Right hindlimb (tissue), 1 donor: ENCODE measurements at regions not wholly inside any gene's neighbourhood (a gene's known extent, or its start where the extent isn't known, plus 50 kb on each side); places are given as distances from the start of the nearest gene placed in this dataset.

ENCODE experiments used
- DNase-seq: peaks from one replicate; pipeline ENCODE4 v3.0.0-alpha.2; 2018

DNA sequence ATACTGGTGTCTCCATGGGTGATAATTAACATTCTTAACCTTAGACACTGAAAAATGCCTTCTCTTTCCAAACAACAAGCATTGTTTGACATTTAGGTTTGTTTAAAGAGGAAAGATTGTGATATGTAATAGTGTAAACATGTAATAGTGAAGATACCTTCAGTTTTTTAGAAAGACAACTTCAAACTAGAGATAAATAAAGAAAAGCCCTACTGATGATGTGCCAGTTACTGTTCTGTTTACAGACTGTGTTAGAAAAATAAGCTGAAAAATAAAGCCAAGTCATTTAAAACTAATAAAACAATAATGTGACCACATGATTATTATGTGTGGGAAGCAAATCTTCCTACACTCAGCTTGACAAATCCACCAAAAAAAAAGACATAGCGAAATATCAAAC lies 2035.3 kb upstream of the TENM3 start:
- DNase-seq: no peak

DNA sequence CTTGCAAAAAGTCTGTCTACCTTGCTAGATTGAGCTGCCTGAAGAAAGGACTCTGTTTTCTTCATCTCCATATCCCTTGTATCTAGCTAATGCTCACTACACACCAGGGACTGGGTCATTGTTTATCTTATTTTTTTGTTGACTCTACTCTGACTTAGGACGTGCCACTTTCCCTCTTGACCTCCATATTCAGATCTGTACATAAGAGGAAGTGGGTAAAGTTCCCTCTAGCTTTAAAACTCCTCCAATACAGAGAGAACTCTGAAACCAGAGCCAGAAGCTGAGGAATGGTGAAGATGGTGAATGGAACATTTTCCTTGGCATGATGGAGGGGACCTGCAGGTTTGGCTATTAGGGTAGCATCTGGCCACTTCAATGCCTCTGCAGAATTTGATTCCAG lies 2026.1 kb upstream of the TENM3 start:
- no peak for DNase-seq

DNA sequence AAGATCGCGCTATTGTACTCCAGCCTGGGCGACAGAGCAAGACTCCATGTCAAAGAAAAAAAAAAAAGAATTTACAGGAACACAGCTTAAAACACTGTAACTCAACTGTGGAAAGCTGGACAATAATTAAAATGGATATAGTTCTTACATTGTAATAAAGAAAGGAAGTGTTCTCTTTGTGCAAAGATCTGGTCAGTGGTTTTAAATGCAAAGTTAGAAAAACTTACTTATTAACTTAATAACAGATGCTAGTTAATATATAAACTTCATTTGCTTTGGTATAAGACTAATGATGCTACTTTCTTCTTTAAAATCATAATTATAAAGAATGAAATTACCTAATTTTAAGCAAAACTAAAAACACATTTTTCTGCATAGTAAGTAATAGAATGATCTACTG lies 2024.1 kb upstream of the TENM3 start:
- no peak for DNase-seq

DNA sequence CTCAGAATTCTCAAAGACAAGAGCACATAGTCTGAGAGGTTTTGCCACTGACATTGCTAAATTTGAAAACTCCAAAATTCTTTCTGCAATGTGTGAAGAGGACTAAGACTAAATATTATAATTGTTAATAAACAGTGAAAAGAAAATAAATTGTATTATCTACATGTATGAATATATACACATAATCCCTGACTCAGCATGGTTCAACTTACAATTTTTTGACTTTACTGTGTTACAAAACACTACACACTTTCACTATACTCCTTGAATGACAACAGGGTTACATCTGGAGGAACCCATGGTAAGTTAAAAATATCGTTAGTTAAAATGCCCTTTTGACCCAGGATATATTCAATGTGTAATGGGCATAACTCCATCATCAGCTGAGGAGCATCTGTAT lies 2017.2 kb upstream of the TENM3 start:
- DNase-seq: no peak

DNA sequence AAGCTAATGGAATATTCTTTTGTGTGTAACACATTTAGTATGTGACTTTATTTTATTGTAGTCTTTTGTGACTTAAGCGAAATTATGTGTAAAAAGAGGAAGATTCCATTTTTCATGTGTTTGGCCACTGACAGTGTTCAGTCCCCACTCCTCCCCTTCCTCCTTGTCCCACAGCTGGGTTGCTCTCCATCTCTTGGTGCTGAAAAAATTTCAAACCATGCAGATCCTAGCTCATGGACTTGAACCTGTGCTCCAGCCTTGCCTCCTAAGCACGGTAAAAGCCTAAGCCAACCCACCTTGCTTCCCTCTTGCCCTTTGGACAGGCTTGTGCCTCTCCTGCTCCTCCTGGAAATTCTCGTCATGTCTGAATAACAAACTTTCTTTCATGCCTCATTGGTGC lies 2008.5 kb upstream of the TENM3 start:
- DNase-seq: no peak

DNA sequence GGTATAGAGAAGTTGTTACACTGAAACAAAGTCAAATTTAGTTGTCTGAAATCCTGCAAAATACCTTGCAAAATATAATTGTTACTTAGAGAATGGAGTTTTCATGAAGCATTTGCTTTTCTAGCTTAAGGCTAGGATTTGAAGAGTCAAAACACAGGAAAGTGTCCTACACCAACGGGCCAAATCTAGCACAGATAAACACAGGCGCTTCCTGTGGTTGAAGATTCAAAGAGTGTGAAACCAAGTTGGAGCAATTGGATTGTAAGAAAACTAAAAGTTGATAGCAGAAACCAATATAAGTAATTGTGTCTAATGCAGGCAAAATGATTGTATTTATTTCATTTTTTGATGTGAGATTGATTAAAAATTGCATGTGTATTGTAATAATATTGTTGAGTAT lies 2002.5 kb upstream of the TENM3 start:
- DNase-seq: no peak

DNA sequence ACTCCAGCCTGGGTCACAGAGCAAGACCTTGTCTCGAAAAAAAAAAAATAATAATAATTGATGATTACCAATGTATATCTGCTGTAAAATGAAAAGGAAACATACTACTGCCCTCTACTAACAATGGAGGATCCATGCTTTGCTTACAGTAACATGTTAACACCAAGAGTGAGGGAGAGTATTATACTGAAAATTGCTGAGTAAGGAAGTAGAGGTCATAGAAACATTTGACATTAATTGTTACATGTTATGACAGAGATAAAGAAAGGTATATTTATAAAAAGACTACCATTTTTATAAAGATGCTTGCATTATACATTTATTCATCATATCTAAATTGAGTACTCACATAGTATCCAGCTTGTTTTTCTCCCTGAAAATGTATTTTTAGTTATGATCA lies 1989.8 kb upstream of the TENM3 start:
- no peak for DNase-seq

DNA sequence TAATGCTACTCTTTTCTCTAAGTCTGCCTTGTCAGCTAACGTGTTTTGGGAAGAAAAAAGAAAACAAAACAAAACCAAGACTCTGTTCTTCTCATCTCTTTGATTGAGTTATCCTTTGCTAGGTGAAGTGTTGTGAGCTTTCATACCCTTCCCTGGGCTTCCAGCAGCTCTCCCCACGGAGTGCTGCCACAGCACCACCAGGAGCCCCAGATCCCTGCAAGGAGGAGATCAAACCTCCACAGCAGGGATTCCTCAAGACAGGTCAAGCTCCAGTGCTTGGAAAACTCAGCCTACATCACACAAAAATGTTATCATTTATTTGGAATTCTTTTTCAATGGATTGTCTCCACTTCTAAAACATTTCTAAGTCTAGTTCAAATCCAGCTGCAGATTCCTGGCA lies 1981.9 kb upstream of the TENM3 start:
- DNase-seq: no peak

DNA sequence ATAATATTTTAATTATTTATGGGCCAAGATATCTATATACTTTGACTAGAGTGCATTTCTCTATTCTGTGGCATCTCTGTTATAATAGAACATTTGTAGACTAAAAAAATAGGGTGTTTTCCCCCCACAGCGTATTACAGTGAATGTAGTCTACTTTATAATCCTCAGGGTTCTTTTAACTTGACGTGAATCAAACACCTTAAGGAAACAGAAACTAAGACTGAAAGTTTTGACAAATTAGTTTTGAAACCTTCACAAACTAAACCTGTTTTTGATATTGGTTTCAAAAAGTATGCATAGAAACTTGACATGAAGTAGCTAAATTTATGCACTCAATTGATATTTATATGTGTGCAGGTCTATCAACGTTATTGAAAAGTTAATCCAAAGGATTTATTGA lies 1963.1 kb upstream of the TENM3 start:
- DNase-seq: no peak

DNA sequence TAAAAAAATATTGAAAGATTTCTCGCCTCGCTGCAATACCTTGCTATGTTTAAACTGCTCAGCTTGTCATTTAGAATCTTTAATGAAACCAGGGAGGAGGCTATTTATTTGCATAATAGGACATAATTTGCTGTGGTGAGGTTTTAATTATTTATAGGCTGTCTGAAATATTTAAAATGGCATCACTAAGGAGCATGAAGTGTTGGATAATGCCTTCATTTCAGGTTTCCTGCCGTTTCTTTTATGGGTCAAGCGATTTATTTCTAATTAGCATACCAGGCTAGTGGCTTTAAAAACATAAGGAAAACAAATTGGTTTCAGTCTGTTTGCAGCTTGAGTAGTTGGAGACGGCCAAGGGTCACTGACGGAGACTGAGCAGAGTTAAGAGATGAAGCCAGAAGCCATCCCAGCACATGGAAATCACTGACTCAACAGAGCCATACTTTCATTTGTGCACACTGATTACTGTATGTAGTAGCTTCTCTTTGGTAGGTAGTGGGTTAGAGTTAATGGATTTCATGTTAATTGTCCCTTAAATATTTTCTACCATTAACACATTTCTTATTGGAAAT lies 1962.4 kb upstream of the TENM3 start:
- no peak for DNase-seq

DNA sequence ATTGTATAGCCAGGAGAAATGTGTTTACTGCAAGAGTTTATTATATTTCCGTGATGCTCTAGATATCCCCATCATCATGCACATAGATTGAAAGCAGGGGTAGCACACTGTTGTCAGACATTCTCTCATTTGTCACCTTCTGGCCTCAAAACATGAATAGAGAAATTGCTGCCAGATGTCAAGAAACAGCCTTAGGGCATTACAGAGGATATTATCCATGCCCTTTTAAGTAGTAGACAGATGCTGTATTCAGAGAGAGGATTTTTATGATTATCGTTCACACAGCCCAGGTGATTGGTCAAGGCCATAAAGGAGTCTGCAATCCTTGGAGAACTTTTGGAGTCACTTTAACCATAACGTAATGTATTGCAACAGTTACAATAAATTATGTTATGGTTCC lies 1961.5 kb upstream of the TENM3 start:
- DNase-seq: no peak

DNA sequence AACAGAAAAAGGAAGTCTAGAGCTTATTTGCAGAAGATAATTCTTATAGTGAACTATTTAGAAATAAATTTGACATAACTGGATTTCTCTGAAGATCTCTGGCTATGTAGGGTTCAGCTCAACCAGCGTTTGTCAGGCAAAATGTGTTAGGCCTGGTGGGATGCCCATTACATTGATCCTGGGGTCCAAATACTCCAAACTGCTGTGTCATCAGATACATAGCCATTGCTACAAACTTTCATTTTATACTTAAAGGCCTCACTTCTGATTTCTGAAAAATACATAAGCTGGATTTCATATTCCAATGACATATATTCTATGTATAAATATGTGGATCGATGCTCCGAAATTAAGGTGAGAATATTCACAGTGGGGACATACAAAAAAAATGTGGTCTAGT lies 1958.9 kb upstream of the TENM3 start:
- no peak for DNase-seq

DNA sequence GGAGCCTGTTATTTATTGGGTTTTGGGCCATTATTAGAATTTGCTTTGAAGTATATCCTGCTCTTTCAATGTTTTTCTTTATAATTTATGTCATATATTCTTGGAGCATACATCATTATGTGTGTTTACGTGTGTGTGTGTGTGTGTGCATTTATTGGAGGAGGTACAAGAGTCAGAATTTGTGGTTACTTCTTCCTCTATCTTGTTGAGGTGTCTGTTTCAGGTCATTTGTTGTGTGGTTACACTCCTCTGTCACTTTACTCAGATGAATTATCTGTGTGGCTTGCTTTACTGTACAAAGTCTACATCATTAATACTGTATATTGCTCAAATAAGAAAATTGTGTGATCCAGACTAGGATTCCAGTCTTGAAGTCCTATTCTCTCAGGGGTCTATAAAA lies 1957.4 kb upstream of the TENM3 start:
- no peak for DNase-seq

DNA sequence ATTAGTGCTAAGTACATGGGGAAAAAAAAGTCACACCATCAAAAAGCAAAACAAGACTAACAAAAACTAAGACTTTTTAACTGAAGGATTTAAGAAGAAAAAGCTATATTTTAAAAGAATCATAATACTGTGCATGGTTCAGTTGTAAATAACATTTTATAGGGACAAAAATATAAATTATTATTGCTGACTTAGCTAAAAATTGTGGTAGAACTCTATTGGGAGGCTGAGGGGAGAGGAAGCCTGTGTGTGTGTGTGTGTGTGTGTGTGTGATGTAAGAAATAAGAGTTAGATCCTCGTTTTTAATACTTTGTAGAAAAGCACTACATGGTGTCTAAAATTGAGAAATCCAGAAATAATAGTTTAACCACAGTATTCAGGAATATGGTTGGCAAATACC lies 1950.9 kb upstream of the TENM3 start:
- DNase-seq: no peak

DNA sequence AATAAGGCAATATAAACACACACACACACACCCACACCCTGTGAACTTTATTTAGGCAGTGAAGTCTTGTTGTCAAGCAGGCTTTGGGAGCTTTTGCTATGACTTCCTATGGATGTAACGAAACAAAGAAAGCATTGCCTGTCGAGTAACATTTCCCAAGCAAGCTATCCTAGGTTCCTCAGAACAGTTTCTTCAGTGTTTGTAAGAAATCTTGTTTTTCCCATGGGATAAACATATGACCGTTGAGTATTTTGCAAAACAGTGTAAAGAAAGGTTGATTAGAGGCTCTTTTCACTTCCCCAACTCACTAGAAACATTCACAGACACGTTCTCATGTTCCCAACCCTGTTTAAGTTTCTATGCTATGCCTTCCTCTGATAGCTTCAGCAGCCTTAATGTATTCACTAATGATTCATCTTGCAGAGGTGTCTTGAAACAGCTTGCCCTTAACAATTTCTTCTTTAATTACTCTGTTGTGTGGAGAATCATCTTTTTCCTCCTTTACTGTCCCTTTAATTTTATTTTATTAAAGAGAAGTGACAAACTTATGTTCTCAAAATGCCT lies 1947.1 kb upstream of the TENM3 start:
- no peak for DNase-seq

DNA sequence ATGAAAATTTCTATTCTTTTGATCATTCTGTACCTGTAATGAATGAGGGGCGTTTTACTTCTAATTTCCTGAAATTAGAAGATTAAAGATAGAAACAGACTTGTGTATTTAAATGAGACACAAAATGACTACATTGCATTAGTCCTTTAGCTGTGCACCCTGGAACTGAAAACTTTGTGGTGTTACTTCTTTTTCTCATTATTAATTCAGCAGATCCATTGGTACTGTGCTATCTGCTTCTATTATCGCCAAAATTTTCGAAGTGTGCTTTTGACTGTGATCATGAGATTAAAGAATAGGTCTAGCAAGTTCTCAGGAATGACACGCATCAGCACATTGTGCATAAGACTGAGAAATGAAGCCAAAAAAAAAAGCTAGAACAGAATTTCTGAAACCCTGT lies 1938.9 kb upstream of the TENM3 start:
- DNase-seq: no peak

DNA sequence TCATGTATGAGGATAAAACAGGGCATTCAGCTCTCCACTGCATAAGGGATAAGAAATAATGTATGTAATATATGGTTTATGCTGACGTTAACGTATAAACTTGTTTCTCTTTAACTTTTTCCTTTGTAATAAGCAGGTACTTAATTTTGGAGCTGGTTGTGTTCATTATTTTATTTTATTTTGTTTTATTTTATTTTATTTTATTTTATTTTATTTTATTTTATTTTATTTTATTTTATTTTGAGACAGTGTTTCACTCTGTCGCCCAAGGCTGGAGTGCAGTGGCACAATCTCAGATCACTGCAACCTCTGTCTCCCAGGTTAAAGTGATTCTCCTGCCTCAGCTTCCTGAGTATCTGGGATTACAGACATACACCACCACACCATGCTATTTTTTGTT lies 1932.6 kb upstream of the TENM3 start:
- DNase-seq: no peak

DNA sequence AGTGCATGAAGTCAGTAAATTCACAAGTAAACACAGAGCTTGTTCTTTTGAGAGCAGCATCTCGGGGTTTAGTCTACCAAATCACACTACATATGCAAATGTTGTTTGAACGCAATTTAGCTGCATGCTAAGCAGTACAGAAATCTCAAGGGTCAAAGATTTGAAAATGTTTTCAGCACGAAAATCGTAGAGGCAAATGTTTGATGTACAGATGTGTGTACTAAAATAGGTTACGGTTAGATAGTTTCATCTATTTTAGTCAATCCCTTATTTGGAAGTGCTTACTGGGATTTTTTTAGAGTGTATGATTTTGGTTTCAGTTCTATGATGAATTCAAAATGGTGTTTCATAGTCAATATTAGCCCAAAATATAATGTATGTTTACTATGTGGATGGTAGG lies 1928.2 kb upstream of the TENM3 start:
- no peak for DNase-seq

DNA sequence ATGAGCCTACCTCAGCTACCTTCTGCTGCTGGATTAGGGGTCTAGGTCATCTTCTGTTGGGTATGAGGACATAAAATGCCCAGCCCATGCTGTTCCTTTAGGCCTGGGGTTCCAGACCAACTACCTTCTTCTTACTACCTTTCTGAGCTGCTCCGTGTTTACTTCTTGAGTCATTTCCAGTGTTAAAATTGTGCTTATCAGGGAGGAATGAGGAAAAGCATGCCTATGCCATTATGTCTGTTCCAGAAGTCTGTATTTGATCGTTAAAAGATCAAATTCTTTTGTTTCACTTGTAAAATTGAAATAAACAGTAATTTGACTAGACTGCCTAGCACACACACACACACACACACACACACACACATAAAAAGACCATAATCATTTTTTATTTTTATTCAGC lies 1912.7 kb upstream of the TENM3 start:
- no peak for DNase-seq

DNA sequence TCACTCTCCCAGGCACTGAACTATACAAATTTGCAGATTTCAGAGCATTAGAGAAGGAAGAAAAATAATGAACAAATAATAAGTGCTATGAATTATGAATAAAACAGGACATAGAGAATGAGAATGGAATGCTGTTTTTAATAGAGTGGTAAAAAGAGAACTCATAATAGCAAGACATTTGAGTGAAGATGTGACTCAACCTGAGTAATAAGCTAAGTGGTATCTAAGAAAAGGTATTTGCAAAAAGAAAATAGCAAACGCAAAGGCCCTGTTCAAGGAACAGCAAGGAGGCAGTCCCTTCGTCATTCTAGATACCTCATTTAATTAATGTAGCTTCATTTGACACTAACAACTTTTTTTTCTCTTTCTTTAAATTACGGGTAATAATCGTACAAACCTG lies 1910.0 kb upstream of the TENM3 start:
- DNase-seq: no peak

DNA sequence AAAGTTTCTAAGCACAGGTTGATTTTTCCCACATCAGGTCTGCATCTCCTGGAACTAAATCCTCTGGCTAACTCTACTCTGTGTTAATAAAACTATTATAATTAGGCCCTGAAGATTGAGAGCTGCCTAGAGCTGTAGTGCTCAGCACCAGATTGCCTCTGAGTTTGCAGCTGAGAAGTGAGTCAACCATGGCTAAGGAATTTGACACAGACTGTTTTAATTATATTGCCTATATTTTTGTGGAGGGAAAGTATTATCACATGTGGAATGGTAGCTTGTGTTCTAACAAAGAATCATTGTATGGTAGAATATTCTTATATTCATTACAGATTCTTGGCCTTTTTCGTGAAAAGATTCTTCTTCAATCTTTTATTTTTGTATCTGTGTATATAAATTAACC lies 1907.6 kb upstream of the TENM3 start:
- DNase-seq: no peak

DNA sequence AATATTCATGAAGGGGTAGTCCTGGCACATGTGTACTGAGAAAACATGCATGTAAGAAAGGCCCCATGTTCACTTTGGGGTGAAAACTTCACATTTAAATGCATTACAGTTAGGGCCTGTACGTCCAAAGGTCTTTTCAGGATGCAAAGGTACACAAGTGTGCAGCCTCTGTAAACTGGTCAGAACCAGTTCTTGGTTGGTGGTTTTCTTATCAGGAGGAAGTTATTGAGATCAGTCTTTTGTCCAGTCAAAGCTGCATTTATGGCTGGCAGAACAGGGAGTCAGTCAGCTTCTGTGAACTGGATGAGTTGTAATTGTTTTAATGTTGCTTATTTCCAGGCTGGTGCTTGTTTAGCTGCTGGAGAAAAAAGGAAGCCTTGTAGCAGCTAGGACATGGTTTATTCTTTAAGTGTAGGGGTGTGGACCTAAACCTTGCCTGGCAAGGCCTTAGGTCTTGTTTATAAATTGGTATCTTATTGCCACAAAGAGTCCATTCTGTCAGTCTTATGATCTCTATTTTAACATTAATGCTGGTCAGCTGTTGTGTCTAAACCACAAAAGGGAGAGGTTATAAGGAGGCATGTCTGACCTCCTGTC lies 1906.6 kb upstream of the TENM3 start:
- DNase-seq: no peak

DNA sequence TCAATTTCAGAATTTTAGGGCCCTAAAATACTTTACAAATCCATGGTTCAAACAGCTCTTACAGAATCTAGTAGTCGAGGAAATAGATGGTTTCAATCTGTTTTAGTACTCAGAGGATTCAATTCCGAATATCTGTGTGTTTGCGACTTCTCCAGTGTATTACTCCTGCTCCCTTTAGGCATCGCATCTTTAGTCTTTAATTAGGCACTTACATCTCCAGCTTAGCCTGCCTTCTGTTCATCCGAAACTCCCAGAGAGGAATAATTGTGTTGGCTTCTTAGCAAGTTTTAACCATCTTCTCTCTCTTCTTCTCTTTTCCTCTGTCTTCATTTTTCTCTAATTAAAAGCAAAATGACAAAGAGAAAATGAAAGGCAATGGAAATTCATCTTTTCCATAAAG lies 1901.3 kb upstream of the TENM3 start:
- DNase-seq: no peak

DNA sequence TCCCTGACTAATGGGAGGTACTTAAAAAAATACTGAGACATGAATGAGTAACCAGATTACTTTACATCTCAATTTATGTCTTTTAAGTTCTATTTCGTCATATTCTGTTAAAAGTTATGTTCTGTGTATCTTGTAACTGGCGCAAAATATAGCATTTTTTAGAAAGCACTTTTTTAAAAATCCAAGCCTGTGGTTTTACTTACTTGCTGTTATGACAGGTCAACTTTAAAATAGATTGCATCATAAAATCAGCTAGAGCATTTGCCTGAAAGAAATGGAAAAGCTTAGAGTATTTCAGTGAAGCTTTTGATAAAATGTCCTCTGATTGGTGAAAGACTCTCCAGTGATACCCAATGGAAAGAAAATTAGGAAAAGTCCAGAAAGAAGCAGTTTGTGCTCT lies 1892.3 kb upstream of the TENM3 start:
- DNase-seq: no peak

DNA sequence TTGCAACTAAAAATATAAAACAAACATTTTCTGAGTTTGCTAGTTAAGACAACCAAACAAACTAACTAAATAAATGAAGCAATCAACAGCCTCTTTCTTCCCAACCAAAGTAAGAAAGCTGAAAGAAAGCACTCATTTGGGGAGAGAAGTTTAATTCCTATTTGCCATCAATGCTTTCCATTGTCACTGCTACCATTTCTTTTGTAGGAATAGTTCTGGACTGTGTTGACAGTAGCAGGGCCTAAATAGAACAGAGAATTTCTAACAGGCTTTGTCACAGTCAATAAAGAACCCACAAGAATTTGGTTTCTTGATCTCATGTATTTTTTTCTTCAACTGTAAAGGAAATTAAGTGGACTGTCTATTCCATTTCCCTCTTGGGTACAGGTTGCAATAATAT lies 1886.4 kb upstream of the TENM3 start:
- DNase-seq: no peak
